Endodermal cell (in vitro differentiated cells): ENCODE measurements at regions not wholly inside any gene's neighbourhood (a gene's known extent, or its start where the extent isn't known, plus 50 kb on each side); places are given as distances from the start of the nearest gene placed in this dataset.
A peak's percentile ranks its signal among the peaks of the same experiment; 100 is the strongest.

Experiments
- DNase-seq: peaks from one replicate; pipeline ENCODE4 v3.0.0-alpha.2; 2017
- H3K27ac ChIP-seq: 2 replicates; pipeline ENCODE4 v1.5.1; 2013; ENCODE audit warnings: mild to moderate bottlenecking, low read depth, low read length, moderate library complexity
- H3K27me3 ChIP-seq: 2 replicates; pipeline ENCODE4 v1.6.1; 2013; ENCODE audit warnings: mild to moderate bottlenecking, low read length, moderate library complexity; ENCODE audit not compliant: insufficient read depth, control insufficient read depth, poor library complexity, severe bottlenecking
- H3K36me3 ChIP-seq: 2 replicates; pipeline ENCODE4 v1.7.0; 2013; ENCODE audit warnings: mild to moderate bottlenecking, low read length, moderate library complexity; ENCODE audit not compliant: control insufficient read depth, insufficient read depth
- H3K4me1 ChIP-seq: one replicate; pipeline ENCODE4 v1.7.0; 2013; ENCODE audit warnings: low read length; ENCODE audit not compliant: control insufficient read depth, insufficient read depth
- H3K4me3 ChIP-seq: 2 replicates; pipeline ENCODE4 v1.5.1; 2013; ENCODE audit warnings: mild to moderate bottlenecking, low read length, moderate library complexity
- H3K9ac ChIP-seq: 2 replicates; pipeline ENCODE4 v1.6.1; 2013; ENCODE audit warnings: mild to moderate bottlenecking, low read length, moderate library complexity; ENCODE audit not compliant: poor library complexity, severe bottlenecking; ENCODE audit errors: extremely low read depth
- H3K9me3 ChIP-seq: 2 replicates; pipeline ENCODE4 v1.6.1; 2013; ENCODE audit warnings: mild to moderate bottlenecking, low read length, moderate library complexity; ENCODE audit not compliant: control insufficient read depth
- H3K27ac Mint-ChIP-seq: 2 replicates; pipeline ENCODE4 v1.8.0; 2020; ENCODE audit warnings: mixed read lengths
- H3K27me3 Mint-ChIP-seq: 2 replicates; pipeline ENCODE4 v1.8.0; 2021; ENCODE audit warnings: mild to moderate bottlenecking, mixed read lengths; ENCODE audit not compliant: insufficient read depth
- H3K36me3 Mint-ChIP-seq: 2 replicates; pipeline ENCODE4 v1.8.0; 2020; ENCODE audit warnings: low read depth, mixed read lengths
- H3K4me1 Mint-ChIP-seq: 2 replicates; pipeline ENCODE4 v1.8.0; 2020; ENCODE audit warnings: mixed read lengths
- H3K4me3 Mint-ChIP-seq: 2 replicates; pipeline ENCODE4 v1.8.0; 2020; ENCODE audit warnings: mild to moderate bottlenecking, moderate library complexity, mixed read lengths
- H3K9me3 Mint-ChIP-seq: 2 replicates; pipeline ENCODE4 v1.8.0; 2020; ENCODE audit warnings: mild to moderate bottlenecking, mixed read lengths
- CTCF ChIP-seq: fragments of 200-600 bp; sonication (generic); conservative IDR thresholded peaks from 2 replicates; pipeline ENCODE4 v1.5.0; 2021; ENCODE audit warnings: antibody characterized with exemption, mild to moderate bottlenecking
- WGBS, 2 experiments: methylation state at CpG; one replicate each; pipeline versions ENCODE4 v1.1.5 to v1.1.7; 2013; ENCODE audit warnings: missing lambda C conversion rate in 2 of 2, mixed read lengths in 1 of 2; ENCODE audit not compliant: insufficient coverage in 1 of 2, insufficient read length in 1 of 2; 5-methylcytosine and 5-hydroxymethylcytosine counted together

- H3K4me1 ChIP-seq, result no peaks in the 10 kb centered on the region
- H3K36me3 Mint-ChIP-seq, result no peaks in the 10 kb centered on the region
- H3K9ac ChIP-seq, result no peak overlapping the region
- no peak for TF ChIP-seq CTCF
- no peaks in the 10 kb centered on the region for H3K27me3 Mint-ChIP-seq
- 73 to 85% methylated on average over 5 to 6 of the region's 6 CpGs for WGBS, 2 experiments
- peaks cover 2% of the 10 kb centered on the region for H3K9me3 Mint-ChIP-seq
- no peaks in the 10 kb centered on the region for H3K27me3 ChIP-seq
- H3K27ac ChIP-seq, result peak overlapping the region; percentile 75
- no peak overlapping the region for H3K4me3 Mint-ChIP-seq
- H3K4me1 Mint-ChIP-seq, result no peaks in the 10 kb centered on the region
- no peak overlapping the region for H3K27ac Mint-ChIP-seq
- DNase-seq, result no peak
- H3K36me3 ChIP-seq, result no peaks in the 10 kb centered on the region
- H3K4me3 ChIP-seq, result no peak overlapping the region
- no peaks in the 10 kb centered on the region for H3K9me3 ChIP-seq
Measured at GRCh38 chr13:59112221-59112718, 1051.5 kb downstream of the DIAPH3 start.

- Histone ChIP-seq H3K9ac (no peak overlapping the region), H3K4me3 (no peak overlapping the region), H3K9me3 (no peaks in the 10 kb centered on the region), H3K4me1 (no peaks in the 10 kb centered on the region), H3K36me3 (no peaks in the 10 kb centered on the region), H3K27me3 (no peaks in the 10 kb centered on the region), H3K27ac (no peak overlapping the region)
- DNase-seq, result no peak
- no peaks in the 10 kb centered on the region for H3K9me3 Mint-ChIP-seq
- H3K27me3 Mint-ChIP-seq, result no peaks in the 10 kb centered on the region
- H3K36me3 Mint-ChIP-seq, result no peaks in the 10 kb centered on the region
- no peak for TF ChIP-seq CTCF
- no peak overlapping the region for H3K27ac Mint-ChIP-seq
- H3K4me3 Mint-ChIP-seq, result no peak overlapping the region
- no peaks in the 10 kb centered on the region for H3K4me1 Mint-ChIP-seq
- WGBS, 2 experiments, result 96 to 100% methylated on average over 1 to 2 of the region's 2 CpGs
Measured at GRCh38 chr13:59119475-59119874, 1044.3 kb downstream of the DIAPH3 start.

- Mint-ChIP-seq H3K4me1 (no peaks in the 10 kb centered on the region), H3K36me3 (no peaks in the 10 kb centered on the region), H3K9me3 (no peaks in the 10 kb centered on the region), H3K27me3 (no peaks in the 10 kb centered on the region), H3K4me3 (no peak overlapping the region), H3K27ac (no peak overlapping the region)
- no peaks in the 10 kb centered on the region for H3K36me3 ChIP-seq
- WGBS, 2 experiments, result 86 to 98% methylated on average over 5 to 7 of the region's 7 CpGs
- no peak for TF ChIP-seq CTCF
- no peaks in the 10 kb centered on the region for H3K4me1 ChIP-seq
- H3K9me3 ChIP-seq, result no peaks in the 10 kb centered on the region
- H3K4me3 ChIP-seq, result no peak overlapping the region
- no peak overlapping the region for H3K27ac ChIP-seq
- H3K27me3 ChIP-seq, result no peaks in the 10 kb centered on the region
- DNase-seq, result no peak
- H3K9ac ChIP-seq, result no peak overlapping the region
Measured at GRCh38 chr13:59120297-59120843, 1043.4 kb downstream of the DIAPH3 start.
